ENCODE measurements at regions not wholly inside any gene's neighbourhood (a gene's known extent, or its start where the extent isn't known, plus 50 kb on each side); places are given as distances from the start of the nearest gene placed in this dataset.

- no peak overlapping the region for H3K27ac ChIP-seq
- intact Hi-C loops (cut with DNase I): no loop called here
- H3K4me1 ChIP-seq: no peaks in the 10 kb centered on the region
- TF ChIP-seq CTCF (IDR thresholded peaks at IDR 0.05) (no peak), POLR2A (IDR thresholded peaks at IDR 0.05) (no peak)
- no peak for DNase-seq
- no peaks in the 10 kb centered on the region for H3K36me3 ChIP-seq
- 90 to 92% methylated on average over 2 of the region's 2 CpGs for WGBS, 2 donors
- no peak overlapping the region for H3K4me3 ChIP-seq (replicated peaks in 1 of 3)
- no peaks in the 10 kb centered on the region for H3K9me3 ChIP-seq
- no peaks in the 10 kb centered on the region for H3K27me3 ChIP-seq
These were observed 117.1 kb upstream of the TMEFF2 start for GRCh38 chr2:192311701-192312460.

GRCh38 chr2:192307530-192307929 is 112.8 kb upstream of the TMEFF2 start:
- intact Hi-C loops (cut with DNase I): no loop called here
- no peak overlapping the region for H3K27ac ChIP-seq
- no peaks in the 10 kb centered on the region for H3K36me3 ChIP-seq
- no peak for TF ChIP-seq POLR2A (IDR thresholded peaks at IDR 0.05)
- TF ChIP-seq CTCF (IDR thresholded peaks at IDR 0.05): no peak
- no peak for DNase-seq
- WGBS, 2 donors: 80 to 81% methylated on average over 3 of the region's 3 CpGs
- H3K9me3 ChIP-seq: no peaks in the 10 kb centered on the region
- no peak overlapping the region for H3K4me3 ChIP-seq (replicated peaks in 1 of 3)
- no peaks in the 10 kb centered on the region for H3K27me3 ChIP-seq
- H3K4me1 ChIP-seq: no peaks in the 10 kb centered on the region

GRCh38 chr2:192298664-192299063 is 103.9 kb upstream of the TMEFF2 start:
- 74 to 76% methylated on average over 3 of the region's 3 CpGs for WGBS, 2 donors
- intact Hi-C loops (cut with DNase I): no loop called here
- H3K36me3 ChIP-seq: no peaks in the 10 kb centered on the region

GRCh38 chr2:192292478-192292877 is 97.7 kb upstream of the TMEFF2 start:
- no peak for TF ChIP-seq POLR2A (IDR thresholded peaks at IDR 0.05)
- no peak for TF ChIP-seq CTCF (IDR thresholded peaks at IDR 0.05)
- H3K4me1 ChIP-seq: no peaks in the 10 kb centered on the region
- 97 to 100% methylated on average over 2 of the region's 2 CpGs for WGBS, 2 donors

More at GRCh38 chr2:192298664-192299063, 103.9 kb upstream of the TMEFF2 start:
- TF ChIP-seq POLR2A (IDR thresholded peaks at IDR 0.05) (no peak), CTCF (IDR thresholded peaks at IDR 0.05) (no peak)
- no peak overlapping the region for H3K27ac ChIP-seq
- H3K4me3 ChIP-seq (replicated peaks in 1 of 3): no peak overlapping the region
- H3K9me3 ChIP-seq: no peaks in the 10 kb centered on the region
- H3K27me3 ChIP-seq: no peaks in the 10 kb centered on the region
- H3K4me1 ChIP-seq: no peaks in the 10 kb centered on the region
- no peak for DNase-seq

GRCh38 chr2:192288295-192288694 is 93.6 kb upstream of the TMEFF2 start:
- intact Hi-C loops (cut with DNase I): no loop called here
- H3K27me3 ChIP-seq: no peaks in the 10 kb centered on the region
- TF ChIP-seq CTCF (IDR thresholded peaks at IDR 0.05): no peak
- TF ChIP-seq POLR2A (IDR thresholded peaks at IDR 0.05): no peak
- H3K36me3 ChIP-seq: no peaks in the 10 kb centered on the region
- no peak overlapping the region for H3K4me3 ChIP-seq (replicated peaks in 1 of 3)
- DNase-seq: no peak
- H3K9me3 ChIP-seq: no peaks in the 10 kb centered on the region
- 20 to 24% methylated on average over 2 of the region's 2 CpGs for WGBS, 2 donors
- H3K27ac ChIP-seq: no peak overlapping the region
- H3K4me1 ChIP-seq: no peaks in the 10 kb centered on the region

More at GRCh38 chr2:192292478-192292877, 97.7 kb upstream of the TMEFF2 start:
- no peak overlapping the region for H3K4me3 ChIP-seq (replicated peaks in 1 of 3)
- H3K9me3 ChIP-seq: no peaks in the 10 kb centered on the region
- no peaks in the 10 kb centered on the region for H3K36me3 ChIP-seq
- no peak for DNase-seq
- no peak overlapping the region for H3K27ac ChIP-seq
- H3K27me3 ChIP-seq: no peaks in the 10 kb centered on the region
- intact Hi-C loops (cut with DNase I): no loop called here
